CD14-positive monocyte (primary cell): ENCODE measurements at regions not wholly inside any gene's neighbourhood (a gene's known extent, or its start where the extent isn't known, plus 50 kb on each side); places are given as distances from the start of the nearest gene placed in this dataset.

Experiments used
- DNase-seq, 3 donors: peaks; one replicate each; pipeline ENCODE4 v3.0.0-alpha.2; 2011 to 2022
- H2AFZ ChIP-seq: 2 replicates; pipeline ENCODE4 v1.6.0; 2012; ENCODE audit warnings: mild to moderate bottlenecking, low read depth, low read length, inconsistent platforms; ENCODE audit not compliant: insufficient read depth, poor library complexity, severe bottlenecking
- H3K27ac ChIP-seq, 2 donors: 1 replicate in 1 of 2; 2 replicates in 1 of 2; pipeline ENCODE4 v1.5.1; 2012 to 2013; ENCODE audit warnings: low read length in 2 of 2, control low read depth in 1 of 2, inconsistent platforms in 1 of 2, low read depth in 1 of 2, mild to moderate bottlenecking in 1 of 2
- H3K27me3 ChIP-seq, 2 donors: one replicate each; pipeline versions ENCODE4 v1.6.0 to v1.6.1; 2011 to 2013; ENCODE audit warnings: low read length in 2 of 2; ENCODE audit not compliant: control insufficient read depth in 2 of 2, insufficient read depth in 2 of 2
- H3K36me3 ChIP-seq, 2 donors: replicated peaks in 1 of 2; 1 replicate in 1 of 2; 2 replicates in 1 of 2; pipeline versions ENCODE4 v1.5.1 to v1.6.1; 2012 to 2013; ENCODE audit warnings: low read length in 2 of 2, control low read depth in 1 of 2, inconsistent platforms in 1 of 2, mild to moderate bottlenecking in 1 of 2; ENCODE audit not compliant: insufficient read depth in 2 of 2, control insufficient read depth in 1 of 2
- H3K4me1 ChIP-seq, 2 donors: 1 replicate in 1 of 2; 2 replicates in 1 of 2; pipeline versions ENCODE4 v1.5.1 to v1.6.1; 2012 to 2013; ENCODE audit warnings: low read length in 2 of 2, control low read depth in 1 of 2, inconsistent platforms in 1 of 2, mild to moderate bottlenecking in 1 of 2, moderate library complexity in 1 of 2; ENCODE audit not compliant: insufficient read depth in 2 of 2, control insufficient read depth in 1 of 2
- H3K4me2 ChIP-seq: replicated peaks from 2 replicates; pipeline ENCODE3; 2012; ENCODE audit warnings: low read length, moderate library complexity, mild to moderate bottlenecking; ENCODE audit not compliant: poor library complexity, severe bottlenecking; ENCODE audit errors: extremely low read depth
- H3K4me3 ChIP-seq, 3 experiments: fragments of 200-600 bp in 1 of 3; sonication (generic) in 1 of 3; replicated peaks in 1 of 3; 1 replicate in 2 of 3; 2 replicates in 1 of 3; pipeline ENCODE4 v1.5.1; 2011 to 2013; ENCODE audit warnings: low read length in 3 of 3, mild to moderate bottlenecking in 3 of 3, control low read depth in 2 of 3, low read depth in 2 of 3, inconsistent platforms in 1 of 3, moderate library complexity in 1 of 3
- H3K79me2 ChIP-seq: 2 replicates; pipeline ENCODE4 v1.6.0; 2012; ENCODE audit warnings: mild to moderate bottlenecking, control low read depth, inconsistent platforms, low read length, moderate library complexity; ENCODE audit not compliant: insufficient read depth
- H3K9ac ChIP-seq: 2 replicates; pipeline ENCODE4 v1.6.0; 2017; ENCODE audit warnings: low read length, mild to moderate bottlenecking; ENCODE audit not compliant: insufficient read depth, poor library complexity, severe bottlenecking
- H3K9me3 ChIP-seq, 2 donors: replicated peaks in 1 of 2; 1 replicate in 1 of 2; 2 replicates in 1 of 2; pipeline versions ENCODE4 v1.5.1 to v1.6.1; 2012 to 2013; ENCODE audit warnings: low read length in 2 of 2, control low read depth in 1 of 2; ENCODE audit not compliant: control insufficient read depth in 1 of 2, insufficient read depth in 1 of 2
- H4K20me1 ChIP-seq: 2 replicates; pipeline ENCODE4 v1.6.0; 2012; ENCODE audit warnings: mild to moderate bottlenecking, low read length, control low read depth, moderate library complexity; ENCODE audit not compliant: insufficient read depth
- H3K27ac Mint-ChIP-seq, 7 donors: one replicate each; pipeline ENCODE4 v1.8.0; 2020; ENCODE audit warnings: mild to moderate bottlenecking in 7 of 7, mixed read lengths in 7 of 7, moderate library complexity in 6 of 7, inconsistent platforms in 2 of 7
- H3K27me3 Mint-ChIP-seq, 3 donors: one replicate each; pipeline ENCODE4 v1.8.0; 2021 to 2022; ENCODE audit warnings: low read depth in 3 of 3, mild to moderate bottlenecking in 3 of 3, mixed read lengths in 3 of 3, moderate library complexity in 3 of 3, inconsistent platforms in 1 of 3
- H3K36me3 Mint-ChIP-seq, 2 donors: one replicate each; pipeline ENCODE4 v1.8.0; 2020; ENCODE audit warnings: mixed read lengths in 2 of 2, inconsistent platforms in 1 of 2, mild to moderate bottlenecking in 1 of 2
- H3K4me1 Mint-ChIP-seq: one replicate; pipeline ENCODE4 v1.8.0; 2020; ENCODE audit warnings: mild to moderate bottlenecking, mixed read lengths
- H3K4me3 Mint-ChIP-seq, 2 donors: one replicate each; pipeline ENCODE4 v1.8.0; 2020; ENCODE audit warnings: mild to moderate bottlenecking in 2 of 2, mixed read lengths in 2 of 2, moderate library complexity in 1 of 2
- H3K9me3 Mint-ChIP-seq, 7 donors: one replicate each; pipeline ENCODE4 v1.8.0; 2020 to 2022; ENCODE audit warnings: mixed read lengths in 7 of 7, mild to moderate bottlenecking in 6 of 7, moderate library complexity in 6 of 7, inconsistent platforms in 2 of 7
- WGBS: methylation state at CpG from one replicate; pipeline ENCODE4 v1.1.5; 2013; ENCODE audit warnings: missing lambda C conversion rate; ENCODE audit not compliant: insufficient coverage; 5-methylcytosine and 5-hydroxymethylcytosine counted together
- intact Hi-C, 2 donors: fragments of 100-400 bp; cut with micrococcal nuclease; formaldehyde crosslinking; loops; one replicate each; pipeline versions ENCODE4 v1.15.0 to v1.15.1; 2023
- TF ChIP-seq, protein P1 (sequence below): fragments of 200-600 bp; IDR thresholded peaks from one replicate; pipeline ENCODE4 v1.8.0; 2022; ENCODE audit warnings: antibody characterized with exemption, mild to moderate bottlenecking

DNA sequence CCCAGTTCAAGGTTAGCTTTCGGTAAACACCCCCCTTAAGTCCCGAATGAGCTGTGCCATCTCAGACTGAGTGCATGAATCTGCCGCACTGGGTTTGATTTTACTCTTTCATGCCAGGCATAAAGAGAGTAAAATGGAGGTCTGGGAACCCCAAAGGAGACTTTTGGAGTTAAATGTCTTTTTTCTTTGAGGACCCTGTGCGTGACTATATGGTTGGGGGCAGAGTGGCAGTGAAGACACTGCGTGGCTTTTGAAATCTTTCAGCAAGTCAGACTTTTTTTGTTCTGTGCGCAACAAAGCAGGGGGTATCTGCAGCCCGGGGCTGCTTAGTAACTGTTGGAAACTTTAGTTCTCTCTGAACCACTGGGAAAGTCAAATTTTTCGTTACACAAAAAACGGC is 392.9 kb upstream of the SALL1 start:
- TF ChIP-seq, protein P1, sequence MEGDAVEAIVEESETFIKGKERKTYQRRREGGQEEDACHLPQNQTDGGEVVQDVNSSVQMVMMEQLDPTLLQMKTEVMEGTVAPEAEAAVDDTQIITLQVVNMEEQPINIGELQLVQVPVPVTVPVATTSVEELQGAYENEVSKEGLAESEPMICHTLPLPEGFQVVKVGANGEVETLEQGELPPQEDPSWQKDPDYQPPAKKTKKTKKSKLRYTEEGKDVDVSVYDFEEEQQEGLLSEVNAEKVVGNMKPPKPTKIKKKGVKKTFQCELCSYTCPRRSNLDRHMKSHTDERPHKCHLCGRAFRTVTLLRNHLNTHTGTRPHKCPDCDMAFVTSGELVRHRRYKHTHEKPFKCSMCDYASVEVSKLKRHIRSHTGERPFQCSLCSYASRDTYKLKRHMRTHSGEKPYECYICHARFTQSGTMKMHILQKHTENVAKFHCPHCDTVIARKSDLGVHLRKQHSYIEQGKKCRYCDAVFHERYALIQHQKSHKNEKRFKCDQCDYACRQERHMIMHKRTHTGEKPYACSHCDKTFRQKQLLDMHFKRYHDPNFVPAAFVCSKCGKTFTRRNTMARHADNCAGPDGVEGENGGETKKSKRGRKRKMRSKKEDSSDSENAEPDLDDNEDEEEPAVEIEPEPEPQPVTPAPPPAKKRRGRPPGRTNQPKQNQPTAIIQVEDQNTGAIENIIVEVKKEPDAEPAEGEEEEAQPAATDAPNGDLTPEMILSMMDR = no peak
- WGBS = 85% methylated on average over 8 of the region's 9 CpGs
- H3K79me2 ChIP-seq = no peaks in the 10 kb centered on the region

GRCh38 chr16:51542981-51543815 is 392.1 kb upstream of the SALL1 start:
- Histone ChIP-seq H3K4me3 (no peak overlapping the region), H3K27me3 (no peaks in the 10 kb centered on the region), H3K79me2 (no peaks in the 10 kb centered on the region), H3K9me3 (no peaks in the 10 kb centered on the region), H3K4me2 (no peak overlapping the region), H3K9ac (no peak overlapping the region), H2AFZ (no peak overlapping the region), H3K27ac (no peak overlapping the region), H3K36me3 (no peaks in the 10 kb centered on the region), H4K20me1 (no peaks in the 10 kb centered on the region), H3K4me1 (no peaks in the 10 kb centered on the region)
- Mint-ChIP-seq H3K4me1 (no peaks in the 10 kb centered on the region), H3K4me3 (no peak overlapping the region), H3K36me3 (no peaks in the 10 kb centered on the region), H3K9me3 (peaks cover 0 to 4% (median 0%) of the 10 kb centered on the region in 7 donors), H3K27ac (no peak overlapping the region), H3K27me3 (peaks cover 0 to 2% (median 0%) of the 10 kb centered on the region in 3 donors)
- WGBS = 80% methylated on average over 8 of the region's 12 CpGs
- DNase-seq = no peak
- TF ChIP-seq, protein P1 = no peak
- intact Hi-C loops = no loop called here

More for the DNA sequence above, 392.9 kb upstream of the SALL1 start:
- Histone ChIP-seq H3K9ac (no peak overlapping the region), H3K27me3 (no peaks in the 10 kb centered on the region), H3K4me1 (no peaks in the 10 kb centered on the region), H3K4me3 (no peak overlapping the region), H3K36me3 (no peaks in the 10 kb centered on the region), H3K4me2 (no peak overlapping the region), H4K20me1 (no peaks in the 10 kb centered on the region), H2AFZ (no peak overlapping the region), H3K27ac (no peak overlapping the region), H3K9me3 (no peaks in the 10 kb centered on the region)
- Mint-ChIP-seq H3K27me3 (peaks cover 0 to 2% (median 1%) of the 10 kb centered on the region in 3 donors), H3K27ac (no peak overlapping the region), H3K36me3 (no peaks in the 10 kb centered on the region), H3K9me3 (peaks cover 0 to 4% (median 1%) of the 10 kb centered on the region in 7 donors), H3K4me3 (no peak overlapping the region), H3K4me1 (no peaks in the 10 kb centered on the region)
- no peak for DNase-seq
- intact Hi-C loops = no loop called here
